Mucosa of gallbladder (tissue), 1 donor: ENCODE measurements at regions not wholly inside any gene's neighbourhood (a gene's known extent, or its start where the extent isn't known, plus 50 kb on each side); places are given as distances from the start of the nearest gene placed in this dataset.
"Not testable (repeated sequence)": the region's sequence is repeated elsewhere in the genome, so short reads cannot be mapped to it uniquely, and the experiment has no call there.

ENCODE experiments used
- DNase-seq: peaks from one replicate; pipeline ENCODE4 v3.0.0-alpha.2; 2020; ENCODE audit warnings: low spot score
- donor health status: DM: no; HTN: no; CAD: no.

DNA sequence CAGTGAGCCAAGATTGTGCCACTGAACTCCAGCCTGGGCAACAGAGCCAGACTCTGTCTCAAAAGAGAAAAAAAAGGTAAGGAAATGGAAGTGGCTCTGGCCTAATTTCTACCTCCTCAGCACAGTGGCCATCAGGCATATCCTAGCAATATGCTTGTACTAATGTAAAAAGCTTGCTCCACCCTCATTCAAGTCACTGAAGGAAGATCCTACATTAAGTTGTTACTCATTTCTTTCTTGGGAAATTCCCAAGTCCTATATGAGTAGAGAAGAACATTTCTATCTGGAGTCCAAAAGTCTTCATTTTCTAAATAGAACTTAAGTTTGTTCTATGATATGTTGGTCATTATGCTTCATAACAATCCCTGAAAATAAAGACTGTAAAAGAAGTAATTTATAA is 67.3 kb upstream of the HOXC13 start:
- no peak for DNase-seq

DNA sequence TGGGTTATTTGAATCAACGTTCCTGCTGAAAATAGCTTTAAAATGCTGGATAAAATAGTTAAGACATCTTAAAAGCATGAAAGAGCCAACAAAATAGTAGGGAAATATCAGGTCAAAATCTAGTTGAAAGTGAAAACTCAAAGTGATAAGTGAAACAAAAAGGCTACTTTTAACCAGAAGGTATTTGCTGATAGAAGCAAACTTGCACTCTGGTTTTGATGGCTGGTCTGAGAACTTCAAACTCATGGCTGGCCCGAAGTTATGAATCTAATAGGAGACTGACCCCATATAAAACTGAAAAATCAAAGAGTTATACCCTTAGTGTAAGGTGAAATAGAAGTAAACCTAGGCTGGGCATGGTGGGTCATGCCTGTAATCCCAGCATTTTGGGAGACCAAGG is 66.3 kb upstream of the HOXC13 start:
- DNase-seq, result no peak

DNA sequence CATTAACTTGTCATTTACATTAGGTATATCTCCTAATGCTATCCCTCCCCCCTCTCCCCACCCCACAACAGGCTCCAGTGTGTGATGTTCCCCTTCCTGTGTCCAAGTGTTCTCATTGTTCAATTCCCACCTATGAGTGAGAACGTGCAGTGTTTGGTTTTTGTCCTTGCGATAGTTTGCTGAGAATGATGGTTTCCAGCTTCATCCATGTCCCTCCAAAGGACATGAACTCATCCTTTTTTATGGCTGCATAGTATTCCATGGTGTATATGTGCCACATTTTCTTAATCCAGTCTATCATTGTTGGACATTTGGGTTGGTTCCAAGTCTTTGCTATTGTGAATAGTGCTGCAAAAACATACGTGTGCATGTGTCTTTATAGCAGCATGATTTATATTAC is 60.7 kb upstream of the HOXC13 start:
- not testable (repeated sequence) for DNase-seq

DNA sequence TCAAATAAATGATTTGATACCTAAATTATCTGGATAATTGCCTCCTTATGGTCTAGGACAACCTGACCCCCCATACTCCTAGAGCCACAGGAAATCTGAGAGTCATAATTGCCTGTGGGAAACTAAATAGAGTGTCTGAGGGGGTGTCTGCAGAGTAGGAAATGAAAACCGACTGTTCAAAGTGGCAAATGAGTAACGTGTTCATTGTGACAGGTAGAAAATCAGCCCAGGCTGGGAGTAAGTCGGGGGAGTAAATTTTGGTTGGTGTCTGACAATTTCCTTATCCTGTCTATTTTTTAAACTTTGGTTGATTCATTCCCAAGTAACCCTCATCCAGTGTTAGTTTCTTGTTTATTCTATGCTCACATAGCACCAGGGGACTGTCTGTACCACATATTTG is 51.6 kb upstream of the HOXC13 start:
- no peak for DNase-seq

DNA sequence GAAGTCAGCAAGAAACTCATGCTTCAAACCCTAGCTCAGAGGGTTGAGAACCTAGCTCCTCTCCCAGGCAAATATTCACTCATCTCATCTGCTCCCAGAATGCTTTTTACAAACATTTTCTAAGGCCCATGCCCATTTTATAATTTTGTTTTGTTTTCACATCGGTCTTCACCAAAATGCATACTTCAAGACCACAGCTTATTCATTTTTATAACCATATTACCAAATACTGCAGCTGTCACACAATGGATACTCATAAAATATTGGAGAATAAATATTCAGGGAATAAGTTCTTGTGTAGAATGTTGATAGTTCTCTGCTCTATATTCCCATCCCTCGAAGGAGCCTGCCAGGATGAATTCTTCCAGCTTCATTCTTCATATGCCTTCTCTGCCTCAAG is 50.8 kb upstream of the HOXC13 start:
- DNase-seq, result no peak
